ENCODE measurements at regions not wholly inside any gene's neighbourhood (a gene's known extent, or its start where the extent isn't known, plus 50 kb on each side); places are given as distances from the start of the nearest gene placed in this dataset.

DNA sequence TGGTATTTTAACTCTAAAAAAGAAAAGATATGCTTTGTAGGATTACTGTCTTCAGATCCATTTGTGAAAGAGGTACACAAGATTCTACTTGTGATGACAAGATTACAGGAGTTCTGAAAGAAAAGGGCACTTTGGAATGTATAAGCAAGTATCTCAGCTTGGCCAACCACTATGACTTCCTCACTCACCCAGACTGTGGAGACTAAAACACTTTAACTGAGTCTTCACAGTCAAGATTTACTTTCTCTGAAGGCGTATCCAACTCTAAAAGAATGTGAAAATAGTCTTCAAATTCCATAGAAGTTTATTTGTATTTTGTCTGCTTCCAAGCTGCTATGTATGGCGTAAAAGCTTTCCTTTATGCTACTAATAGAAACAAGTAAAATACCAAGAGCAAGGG, 76.1 kb upstream of the SRRM3 start:
- TF ChIP-seq, protein P1, sequence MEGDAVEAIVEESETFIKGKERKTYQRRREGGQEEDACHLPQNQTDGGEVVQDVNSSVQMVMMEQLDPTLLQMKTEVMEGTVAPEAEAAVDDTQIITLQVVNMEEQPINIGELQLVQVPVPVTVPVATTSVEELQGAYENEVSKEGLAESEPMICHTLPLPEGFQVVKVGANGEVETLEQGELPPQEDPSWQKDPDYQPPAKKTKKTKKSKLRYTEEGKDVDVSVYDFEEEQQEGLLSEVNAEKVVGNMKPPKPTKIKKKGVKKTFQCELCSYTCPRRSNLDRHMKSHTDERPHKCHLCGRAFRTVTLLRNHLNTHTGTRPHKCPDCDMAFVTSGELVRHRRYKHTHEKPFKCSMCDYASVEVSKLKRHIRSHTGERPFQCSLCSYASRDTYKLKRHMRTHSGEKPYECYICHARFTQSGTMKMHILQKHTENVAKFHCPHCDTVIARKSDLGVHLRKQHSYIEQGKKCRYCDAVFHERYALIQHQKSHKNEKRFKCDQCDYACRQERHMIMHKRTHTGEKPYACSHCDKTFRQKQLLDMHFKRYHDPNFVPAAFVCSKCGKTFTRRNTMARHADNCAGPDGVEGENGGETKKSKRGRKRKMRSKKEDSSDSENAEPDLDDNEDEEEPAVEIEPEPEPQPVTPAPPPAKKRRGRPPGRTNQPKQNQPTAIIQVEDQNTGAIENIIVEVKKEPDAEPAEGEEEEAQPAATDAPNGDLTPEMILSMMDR (conservative IDR thresholded peaks at IDR 0.05 in 1 of 2, IDR thresholded peaks at IDR 0.05 in 1 of 2; ENCODE audit: low read depth in 1 of 2, low read length in 2 of 2), result no peak
- no peak for TF ChIP-seq EZH2 (IDR thresholded peaks at IDR 0.05; ENCODE audit: low read length, missing control alignments)

Data from fibroblast of lung (primary cell).